ENCODE measurements at regions not wholly inside any gene's neighbourhood (a gene's known extent, or its start where the extent isn't known, plus 50 kb on each side); places are given as distances from the start of the nearest gene placed in this dataset.

GRCh38 chr3:22615790-22616189 lies 587.3 kb upstream of the UBE2E2 start:
- no peak overlapping the region for H3K4me2 ChIP-seq (ENCODE audit: insufficient read depth, low read length)
- H3K9me1 ChIP-seq (ENCODE audit: control insufficient read depth, insufficient read depth, low read length), result no peaks in the 10 kb centered on the region
- H2AFZ ChIP-seq (ENCODE audit: low read depth, low read length), result no peak overlapping the region
- H3K27me3 ChIP-seq (ENCODE audit: control insufficient read depth in 2 of 2, insufficient read depth in 2 of 2, low read length in 2 of 2), result no peaks in the 10 kb centered on the region
- ATAC-seq (no peak), DNase-seq (ENCODE audit: extremely low read depth in 1 of 4, low spot score in 3 of 4) (no peak), FAIRE-seq (no peak)
- no peak overlapping the region for H3K27ac ChIP-seq (ENCODE audit: extremely low read depth, low read depth, low read length)
- H3K4me1 ChIP-seq (replicated peaks in 1 of 2; ENCODE audit: control insufficient read depth in 2 of 2, insufficient read depth in 2 of 2, low read length in 2 of 2), result no peaks in the 10 kb centered on the region
- no peaks in the 10 kb centered on the region for H3K79me2 ChIP-seq (ENCODE audit: control insufficient read depth, insufficient read depth, low read length)
- intact Hi-C loops (cut with micrococcal nuclease), result no loop called here
- in situ Hi-C loops (cut with MboI), result no loop called here
- ChIA-PET CTCF (ENCODE audit: low intra/inter-chr PET ratio) (no interaction called here), POLR2A (no interaction called here)
- H4K20me1 ChIP-seq (replicated peaks; ENCODE audit: control insufficient read depth, insufficient read depth, low read length), result no peaks in the 10 kb centered on the region
- no peak for TF ChIP-seq FUS (optimal IDR thresholded peaks at IDR 0.05; ENCODE audit: low read depth, low read length)
- TF ChIP-seq KLF10 (CRISPR knock-in tag; IDR thresholded peaks at IDR 0.05), result no peak
- TF ChIP-seq CBX5 (IDR thresholded peaks at IDR 0.05; ENCODE audit: borderline replicate concordance, low read depth), result no peak
- TF ChIP-seq XRCC5 (IDR thresholded peaks at IDR 0.05; ENCODE audit: low read depth, low read length), result no peak
- no peak for TF ChIP-seq MAFG (tag; conservative IDR thresholded peaks at IDR 0.05)
- TF ChIP-seq POLR2AphosphoS5 (IDR thresholded peaks at IDR 0.05; ENCODE audit: control insufficient read depth, insufficient read depth, low read depth, low read length), result no peak
- TF ChIP-seq ZNF668 (CRISPR knock-in tag; IDR thresholded peaks at IDR 0.05), result no peak
- TF ChIP-seq U2AF2 (optimal IDR thresholded peaks at IDR 0.05; ENCODE audit: low read depth, low read length), result no peak
- no peak for TF ChIP-seq ZNF354B (CRISPR knock-in tag; IDR thresholded peaks at IDR 0.05)
- TF ChIP-seq RBM17 (IDR thresholded peaks at IDR 0.05; ENCODE audit: borderline replicate concordance, low read depth, low read length), result no peak
- TF ChIP-seq ZNF507 (tag; conservative IDR thresholded peaks at IDR 0.05), result no peak
- no peak for TF ChIP-seq ZNF717 (CRISPR knock-in tag; IDR thresholded peaks at IDR 0.05)
- no TSS peak for BruUV-seq (replicated peaks)
- H3K4me3 ChIP-seq, result no peak overlapping the region
- no peaks in the 10 kb centered on the region for H3K9me3 ChIP-seq (replicated peaks; ENCODE audit: control insufficient read depth, insufficient read depth, low read depth, low read length)
- 3% methylated on average over 2 of the region's 2 CpGs for WGBS (ENCODE audit: insufficient coverage, low coverage, missing lambda C conversion rate)
- no peaks in the 10 kb centered on the region for H3K36me3 ChIP-seq (ENCODE audit: control insufficient read depth, insufficient read depth, low read length)
- H3K9ac ChIP-seq (ENCODE audit: insufficient read depth in 1 of 2, low read depth in 2 of 2, low read length in 2 of 2), result no peak overlapping the region
